BLaER1 treated with 17β-estradiol and CSF1 and Interleukin-3, amounts not matched to agents 10 nM and 100 nM (cell line): ENCODE measurements at regions not wholly inside any gene's neighbourhood (a gene's known extent, or its start where the extent isn't known, plus 50 kb on each side); places are given as distances from the start of the nearest gene placed in this dataset.

Experiments used
- H3K27ac ChIP-seq, 11 experiments: shearing (Covaris generic); formaldehyde crosslinking; 2 replicates each; pipeline ENCODE4 v1.8.1; 2022
- H3K27me3 ChIP-seq, 11 experiments: shearing (Covaris generic); formaldehyde crosslinking; 2 replicates each; pipeline ENCODE4 v1.8.1; 2022
- H3K36me3 ChIP-seq, 11 experiments: shearing (Covaris generic); formaldehyde crosslinking; 2 replicates each; pipeline ENCODE4 v1.8.1; 2022
- H3K4me1 ChIP-seq, 10 experiments: shearing (Covaris generic); formaldehyde crosslinking; 2 replicates each; pipeline ENCODE4 v1.8.1; 2022
- H3K4me2 ChIP-seq, 11 experiments: shearing (Covaris generic); formaldehyde crosslinking; 2 replicates each; pipeline ENCODE4 v1.8.1; 2022
- H3K4me3 ChIP-seq, 10 experiments: shearing (Covaris generic); formaldehyde crosslinking; 2 replicates each; pipeline ENCODE4 v1.8.1; 2022
- H3K9ac ChIP-seq, 11 experiments: shearing (Covaris generic); formaldehyde crosslinking; 2 replicates each; pipeline ENCODE4 v1.8.1; 2022
- H3K9me3 ChIP-seq, 11 experiments: shearing (Covaris generic); formaldehyde crosslinking; replicated peaks in 1 of 11; 2 replicates each; pipeline ENCODE4 v1.8.1; 2022
- H4K20me1 ChIP-seq, 11 experiments: shearing (Covaris generic); formaldehyde crosslinking; 2 replicates each; pipeline ENCODE4 v1.8.1; 2022
- Cebpa-rat ChIP-seq, 11 experiments: shearing (Covaris generic); IDR thresholded peaks; 2 replicates each; pipeline ENCODE4 v1.8.1; 2022

DNA sequence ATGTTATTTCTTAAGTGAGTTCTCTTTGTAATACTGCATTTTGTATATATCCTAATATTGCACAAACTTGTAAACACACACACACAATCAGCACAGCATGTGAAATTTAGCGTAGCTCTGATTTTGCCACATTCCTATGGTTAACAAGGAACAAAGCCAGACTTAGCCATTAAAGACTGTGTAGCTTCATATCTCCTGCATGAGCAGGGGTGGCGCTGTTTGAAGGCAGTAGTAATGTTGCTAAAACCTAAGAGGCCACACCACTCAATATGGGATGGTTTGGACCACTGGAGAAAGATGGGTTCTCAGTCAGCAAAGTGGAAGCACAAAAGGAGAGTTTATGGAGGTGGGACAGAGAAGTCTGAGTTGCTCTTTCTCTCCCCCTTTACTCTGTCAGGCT lies 61.1 kb upstream of the RND3 start:
- Histone ChIP-seq H3K9me3 (no peaks in the 10 kb centered on the region), H3K4me1 (peaks cover 0 to 11% (median 0%) of the 10 kb centered on the region in 10 experiments; a peak in 3 of 20 replicates), H3K27ac (no peak overlapping the region), H4K20me1 (no peaks in the 10 kb centered on the region), H3K4me3 (no peak overlapping the region), H3K27me3 (no peaks in the 10 kb centered on the region), H3K4me2 (no peak overlapping the region), H3K9ac (no peak overlapping the region), H3K36me3 (no peaks in the 10 kb centered on the region)
- TF ChIP-seq Cebpa-rat (IDR thresholded peaks at IDR 0.05) = no peak

DNA sequence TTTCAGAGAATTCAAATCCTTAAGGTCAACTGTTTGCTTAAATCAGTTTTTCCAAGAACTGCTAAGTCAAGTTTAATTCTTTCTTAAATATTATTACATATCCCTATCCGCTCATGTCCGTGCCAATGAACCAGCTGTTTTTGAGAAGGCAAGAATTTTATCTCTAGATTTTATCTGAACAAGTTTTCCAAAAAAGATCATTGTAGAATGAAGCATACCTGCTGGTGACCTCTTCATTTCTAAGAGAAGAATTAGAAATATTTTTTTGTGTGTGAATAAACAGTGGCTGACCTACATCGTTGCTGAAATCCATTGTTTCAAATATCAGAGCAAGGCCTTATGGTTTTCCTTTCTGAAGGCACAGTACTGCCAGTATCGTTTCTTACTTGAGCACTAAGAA lies 58.4 kb upstream of the RND3 start:
- Histone ChIP-seq H3K4me2 (no peak overlapping the region), H3K36me3 (no peaks in the 10 kb centered on the region), H3K9ac (no peak overlapping the region), H4K20me1 (no peaks in the 10 kb centered on the region), H3K4me3 (no peak overlapping the region), H3K27me3 (no peaks in the 10 kb centered on the region), H3K4me1 (peaks cover 0 to 11% (median 0%) of the 10 kb centered on the region in 10 experiments; a peak in 3 of 20 replicates), H3K9me3 (peaks cover 4 to 10% (median 7%) of the 10 kb centered on the region in 11 experiments; a peak in 16 of 22 replicates), H3K27ac (no peak overlapping the region)
- no peak for TF ChIP-seq Cebpa-rat (IDR thresholded peaks at IDR 0.05)

DNA sequence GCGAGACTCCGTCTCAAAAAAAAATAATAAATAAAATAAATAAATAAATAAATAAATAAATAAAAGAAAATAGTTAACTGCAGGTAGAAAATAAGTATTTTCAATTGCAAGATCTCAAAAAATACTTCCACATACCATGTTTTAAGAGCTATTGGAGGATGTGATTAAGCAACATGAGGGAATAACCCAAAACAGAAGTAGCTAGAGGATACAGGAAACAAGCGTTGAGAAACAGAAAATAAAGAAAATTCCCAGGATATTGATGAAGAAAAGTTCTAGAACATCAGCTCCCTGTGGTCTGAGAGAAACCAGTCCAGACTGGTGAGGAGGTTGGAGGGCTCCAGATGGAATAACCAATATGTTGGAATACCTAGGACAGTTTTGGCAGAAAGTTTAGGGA lies 57.3 kb upstream of the RND3 start:
- Histone ChIP-seq H3K36me3 (no peaks in the 10 kb centered on the region), H3K4me1 (peaks cover 0 to 11% (median 0%) of the 10 kb centered on the region in 10 experiments; a peak in 3 of 20 replicates), H4K20me1 (no peaks in the 10 kb centered on the region), H3K27me3 (no peaks in the 10 kb centered on the region), H3K4me2 (peak overlapping the region in 2 of 11 experiments; percentile 9 to 28; a peak in 2 of 22 replicates), H3K9ac (no peak overlapping the region), H3K27ac (no peak overlapping the region), H3K4me3 (no peak overlapping the region), H3K9me3 (peaks cover 4 to 10% (median 7%) of the 10 kb centered on the region in 11 experiments; a peak in 16 of 22 replicates)
- no peak for TF ChIP-seq Cebpa-rat (IDR thresholded peaks at IDR 0.05)

DNA sequence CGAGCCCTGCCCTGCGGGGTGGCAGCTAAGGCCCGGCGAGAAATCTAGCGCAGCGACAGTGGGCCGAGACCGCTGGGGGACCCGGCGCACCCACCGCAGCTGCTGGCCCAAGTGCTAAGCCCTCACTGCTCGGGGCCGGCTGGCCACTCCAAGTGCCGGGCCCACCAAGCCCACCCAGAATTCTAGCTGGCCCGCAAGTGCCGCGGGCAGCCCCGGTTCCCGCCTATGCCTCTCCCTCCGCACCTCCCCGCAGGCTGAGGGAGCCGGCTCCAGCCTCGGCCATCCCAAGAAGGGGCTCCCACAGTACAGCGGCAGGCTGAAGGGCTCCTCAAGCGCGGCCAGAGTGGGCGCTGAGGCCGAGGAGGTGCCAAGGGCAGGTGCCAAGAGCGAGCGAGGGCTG lies 55.2 kb upstream of the RND3 start:
- Histone ChIP-seq H3K27me3 (no peaks in the 10 kb centered on the region), H3K36me3 (no peaks in the 10 kb centered on the region), H3K4me2 (no peak overlapping the region), H3K4me3 (no peak overlapping the region), H3K4me1 (peaks cover 0 to 11% (median 0%) of the 10 kb centered on the region in 10 experiments; a peak in 3 of 20 replicates), H3K9me3 (peaks cover 4 to 15% (median 12%) of the 10 kb centered on the region in 11 experiments; a peak in 18 of 22 replicates), H4K20me1 (no peaks in the 10 kb centered on the region), H3K9ac (no peak overlapping the region), H3K27ac (no peak overlapping the region)
- TF ChIP-seq Cebpa-rat (IDR thresholded peaks at IDR 0.05) = no peak

DNA sequence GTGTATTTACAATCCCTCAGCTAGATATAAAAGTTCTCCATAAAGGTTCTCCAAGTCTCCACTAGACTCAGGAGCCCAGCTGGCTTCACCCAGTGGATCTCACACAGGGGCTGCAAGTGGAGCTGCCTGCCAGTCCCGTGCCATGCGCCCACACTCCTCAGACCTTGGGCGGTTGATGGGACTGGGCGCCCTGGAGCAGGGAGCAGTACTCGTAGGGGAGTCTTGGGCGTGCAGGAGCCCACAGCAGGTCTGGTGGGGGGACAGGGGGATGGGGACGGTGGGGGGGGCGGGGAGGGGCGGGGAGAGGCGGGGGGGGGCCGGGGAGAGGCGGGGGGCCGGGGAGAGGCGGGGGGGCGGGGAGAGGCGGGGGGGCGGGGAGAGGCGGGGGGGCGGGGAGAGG lies 54.7 kb upstream of the RND3 start:
- Histone ChIP-seq H3K9me3 (peaks cover 9 to 20% (median 17%) of the 10 kb centered on the region in 11 experiments; a peak in 19 of 22 replicates), H4K20me1 (no peaks in the 10 kb centered on the region), H3K4me1 (peaks cover 0 to 11% (median 0%) of the 10 kb centered on the region in 10 experiments; a peak in 3 of 20 replicates), H3K4me2 (no peak overlapping the region), H3K4me3 (no peak overlapping the region), H3K27me3 (no peaks in the 10 kb centered on the region), H3K36me3 (no peaks in the 10 kb centered on the region), H3K9ac (no peak overlapping the region), H3K27ac (no peak overlapping the region)
- no peak for TF ChIP-seq Cebpa-rat (IDR thresholded peaks at IDR 0.05)

DNA sequence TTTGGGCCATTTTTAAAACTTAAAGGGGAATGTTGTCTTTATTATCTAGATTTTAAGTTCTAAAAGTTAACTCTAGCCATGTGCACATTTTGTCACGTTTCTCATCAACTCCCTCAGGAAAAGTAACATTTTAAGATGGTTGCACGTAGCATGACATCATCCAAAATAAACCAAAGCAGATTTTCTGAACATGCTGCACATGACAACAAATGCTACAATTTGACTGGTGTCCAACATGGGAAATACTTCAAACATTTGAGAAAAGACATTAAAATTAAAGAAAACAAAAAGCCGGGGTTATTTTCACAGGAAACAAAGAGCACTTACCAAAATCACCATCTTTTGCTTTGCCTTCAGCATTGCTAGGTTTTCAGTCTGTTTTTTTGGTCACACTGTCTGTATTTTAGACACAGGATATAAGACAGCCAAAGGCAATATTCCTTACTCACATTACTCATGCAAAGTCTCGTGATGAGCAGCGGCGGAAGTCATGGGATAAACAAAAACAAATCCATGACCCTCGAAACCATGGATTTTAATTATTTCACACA lies 51.3 kb upstream of the RND3 start:
- H3K36me3 ChIP-seq = no peaks in the 10 kb centered on the region
- no peak overlapping the region for H3K27ac ChIP-seq
- H3K9me3 ChIP-seq = peaks cover 22 to 36% (median 30%) of the 10 kb centered on the region in 11 experiments
- no peak overlapping the region for H3K9ac ChIP-seq
- no peaks in the 10 kb centered on the region for H3K4me1 ChIP-seq
- no peaks in the 10 kb centered on the region for H3K27me3 ChIP-seq
- no peaks in the 10 kb centered on the region for H4K20me1 ChIP-seq
- H3K4me3 ChIP-seq = no peak overlapping the region
- no peak for TF ChIP-seq Cebpa-rat (IDR thresholded peaks at IDR 0.05)
- H3K4me2 ChIP-seq = no peak overlapping the region
